NCI-H345 treated with DMSO at 0.1 percent for 48 hours (cell line): ENCODE measurements at regions not wholly inside any gene's neighbourhood (a gene's known extent, or its start where the extent isn't known, plus 50 kb on each side); places are given as distances from the start of the nearest gene placed in this dataset.
A peak's percentile ranks its signal among the peaks of the same experiment; 100 is the strongest.

Source experiments
- DNase-seq: peaks from one replicate; lab custom pipeline; 2025; ENCODE audit not compliant: unreplicated experiment; lab: John Stamatoyannopoulos, UW

DNA sequence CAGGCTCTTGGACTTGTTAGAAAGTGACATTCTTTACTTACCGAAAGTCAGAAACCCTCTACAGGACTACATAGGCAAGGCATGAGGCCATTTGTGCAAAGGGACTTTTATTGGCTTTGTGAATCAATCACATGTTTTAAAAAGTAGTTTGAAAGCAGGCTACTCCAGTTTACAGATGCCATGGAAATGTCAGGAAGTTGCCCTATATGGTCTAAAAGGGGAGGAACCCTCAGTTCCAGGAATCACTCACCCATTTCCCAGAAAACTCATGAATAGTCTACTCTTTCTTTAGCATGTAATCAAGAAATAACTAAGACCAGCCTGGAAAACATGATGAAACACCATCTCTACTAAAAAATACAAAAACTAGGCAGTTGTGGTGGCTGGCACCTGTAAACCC lies 51.0 kb upstream of the MKRN3 start:
- DNase-seq = no peak

DNA sequence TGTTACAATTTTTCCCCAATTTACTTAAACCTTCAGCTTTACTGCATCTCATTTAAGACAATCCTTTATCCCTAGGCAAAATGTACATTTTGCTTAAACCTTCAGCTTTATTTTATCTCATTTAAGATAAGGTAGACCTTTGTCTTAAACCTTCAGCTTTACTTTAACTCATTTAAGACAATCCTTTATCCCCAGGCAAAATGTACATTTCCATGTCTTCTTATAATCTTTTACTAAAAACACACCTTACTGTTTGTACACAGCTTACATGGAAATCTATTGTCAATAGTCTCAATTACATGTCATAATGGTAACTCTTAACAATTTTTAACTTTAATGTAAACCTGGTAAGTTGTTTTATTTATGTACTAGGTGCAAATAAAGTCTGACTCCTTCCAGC lies 58.7 kb upstream of the MKRN3 start:
- no peak for DNase-seq

DNA sequence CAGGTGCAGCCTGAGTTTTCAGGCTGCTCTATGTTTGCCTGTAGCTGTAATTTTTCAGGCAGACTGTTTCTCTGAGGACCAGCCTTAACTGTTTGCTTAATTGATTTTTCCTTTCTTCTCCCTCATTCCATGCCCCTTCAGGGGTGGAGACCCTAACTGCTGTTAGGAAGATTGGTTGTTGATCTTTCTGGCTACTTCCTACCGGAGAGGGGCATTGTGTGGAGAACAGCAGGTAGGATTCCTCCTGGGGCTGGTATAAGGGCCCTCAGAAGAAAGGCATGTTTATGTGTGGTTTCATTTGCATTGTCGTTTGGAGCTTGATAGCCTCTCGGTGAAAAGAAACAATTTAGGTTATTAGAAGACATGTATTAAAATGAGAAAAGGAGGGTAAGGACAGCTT lies 56.9 kb upstream of the GOLGA6L2 start:
- peak; percentile 82 for DNase-seq

GRCh38 chr15:23503576-23503975 lies 56.5 kb upstream of the GOLGA6L2 start:
- DNase-seq = no peak

DNA sequence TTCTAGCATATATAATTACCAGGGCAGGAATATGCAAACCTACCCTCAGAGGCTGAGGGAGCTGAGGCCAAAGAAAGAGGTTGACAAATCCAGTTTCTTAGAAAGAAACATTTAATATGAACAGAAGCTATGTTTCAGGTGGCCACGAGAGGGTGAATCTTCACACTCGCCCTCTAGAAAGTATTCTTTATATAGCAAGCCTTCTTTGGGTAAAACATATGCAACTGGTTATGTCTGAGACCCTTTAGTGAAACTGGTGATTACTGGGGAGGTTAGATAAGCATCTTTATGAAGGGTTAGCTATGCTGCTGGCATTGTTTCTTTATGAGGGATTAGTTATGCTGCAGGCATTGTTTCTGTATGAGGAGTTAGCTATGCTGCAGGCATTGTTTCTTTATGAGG lies 50.7 kb upstream of the GOLGA6L2 start:
- no peak for DNase-seq
